Activated naive CD8-positive, alpha-beta T cell treated with anti-CD3 and anti-CD28 coated beads, Interleukin-2, amount 10 ng/mL, durations not matched to agents 7 days and 5 days (primary cell): ENCODE measurements at regions not wholly inside any gene's neighbourhood (a gene's known extent, or its start where the extent isn't known, plus 50 kb on each side); places are given as distances from the start of the nearest gene placed in this dataset.

Source experiments
- ATAC-seq: fragments of 150-1000 bp; cut with Tn5 transposase; one replicate; pipeline ENCODE4 v1.10.0; 2021; ENCODE audit warnings: low read depth, moderate library complexity
- POLR2A ChIA-PET: fragments of 350-600 bp; sonication (Branson Sonifier 250); formaldehyde crosslinking; loops from one replicate; lab custom pipeline; 2021; ENCODE audit warnings: antibody characterized with exemption; lab: Charles Lee
- DNase-seq: peaks from one replicate; pipeline ENCODE4 v3.0.0; 2021
- H3K27ac Mint-ChIP-seq: one replicate; pipeline ENCODE4 v1.8.0; 2022; ENCODE audit warnings: mild to moderate bottlenecking, mixed read lengths
- H3K27me3 Mint-ChIP-seq: one replicate; pipeline ENCODE4 v1.8.0; 2022; ENCODE audit warnings: mild to moderate bottlenecking, moderate library complexity, mixed read lengths
- H3K36me3 Mint-ChIP-seq: one replicate; pipeline ENCODE4 v1.8.0; 2021; ENCODE audit warnings: mild to moderate bottlenecking, mixed read lengths
- H3K4me1 Mint-ChIP-seq: one replicate; pipeline ENCODE4 v1.8.0; 2021; ENCODE audit warnings: mixed read lengths
- H3K4me3 Mint-ChIP-seq: one replicate; pipeline ENCODE4 v1.8.0; 2022; ENCODE audit warnings: mild to moderate bottlenecking, moderate library complexity, mixed read lengths
- H3K9me3 Mint-ChIP-seq: one replicate; pipeline ENCODE4 v1.8.0; 2021; ENCODE audit warnings: mixed read lengths

DNA sequence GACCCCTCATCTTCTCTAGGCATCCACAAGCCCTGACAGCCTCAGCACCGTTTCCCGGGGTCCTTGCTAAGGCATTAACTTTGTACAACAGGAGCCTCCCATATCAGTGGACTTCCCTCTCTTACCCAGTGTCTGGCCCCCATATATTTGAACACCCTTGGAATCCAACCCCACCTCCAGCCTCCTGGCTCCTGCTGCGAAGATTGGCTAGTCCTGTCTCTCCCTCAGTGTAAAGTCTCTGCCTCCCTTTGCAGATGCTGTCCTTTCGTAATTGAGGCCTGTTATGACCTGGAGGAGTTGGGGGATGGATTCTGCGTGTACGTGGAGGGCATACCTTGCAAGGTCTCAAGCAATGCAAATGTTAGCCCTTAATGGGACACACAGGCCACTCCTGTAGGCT lies 413.7 kb downstream of the IRS2 start:
- H3K27ac Mint-ChIP-seq, result no peak overlapping the region
- H3K27me3 Mint-ChIP-seq, result no peaks in the 10 kb centered on the region
- no peaks in the 10 kb centered on the region for H3K4me1 Mint-ChIP-seq
- H3K4me3 Mint-ChIP-seq, result no peak overlapping the region
- ATAC-seq (no peak), DNase-seq (no peak)
- H3K9me3 Mint-ChIP-seq, result no peaks in the 10 kb centered on the region
- no peaks in the 10 kb centered on the region for H3K36me3 Mint-ChIP-seq
- POLR2A ChIA-PET, result no interaction called here

DNA sequence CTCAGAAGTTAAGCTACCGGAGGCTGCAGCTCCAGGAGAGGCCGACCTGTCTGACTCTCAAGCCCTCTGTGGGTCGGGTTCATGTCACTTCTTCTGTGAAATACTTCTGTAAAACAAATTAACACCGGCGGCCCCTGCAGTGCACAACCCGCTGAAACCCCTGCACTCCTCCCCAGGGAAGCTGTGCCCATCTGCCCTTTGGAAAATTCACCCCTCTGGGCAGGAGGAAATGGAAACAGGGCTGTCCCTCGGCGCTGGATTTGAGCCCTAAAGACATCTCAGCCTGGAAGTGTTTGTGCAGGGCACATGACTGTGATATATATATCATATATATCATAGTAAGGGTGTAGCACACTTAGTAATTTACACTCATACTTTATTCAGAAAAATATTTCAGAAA lies 415.3 kb downstream of the IRS2 start:
- no peak for DNase-seq
- no peaks in the 10 kb centered on the region for H3K27me3 Mint-ChIP-seq
- no peaks in the 10 kb centered on the region for H3K36me3 Mint-ChIP-seq
- POLR2A ChIA-PET, result no interaction called here
- ATAC-seq, result no peak
- no peak overlapping the region for H3K4me3 Mint-ChIP-seq
- no peaks in the 10 kb centered on the region for H3K9me3 Mint-ChIP-seq
- no peak overlapping the region for H3K27ac Mint-ChIP-seq
- no peaks in the 10 kb centered on the region for H3K4me1 Mint-ChIP-seq

DNA sequence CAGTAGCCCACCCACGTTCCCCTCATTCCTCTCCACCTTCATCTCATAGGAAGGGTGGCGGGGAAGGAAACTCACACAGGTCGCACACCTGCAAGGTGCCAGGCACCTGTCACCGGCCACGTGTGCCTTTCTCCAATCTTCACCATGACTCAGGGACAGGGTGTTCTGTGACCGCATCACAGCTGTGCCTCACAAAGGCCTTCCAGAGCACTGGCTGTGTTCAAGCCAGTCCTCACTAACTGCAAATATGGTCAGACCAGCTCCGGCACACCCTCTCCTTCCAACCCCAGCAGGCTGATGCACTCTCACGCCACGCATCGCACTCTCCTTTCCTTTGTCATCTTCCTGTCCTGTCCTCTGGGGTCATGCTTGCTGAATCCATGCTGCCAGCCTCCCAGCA lies 415.9 kb downstream of the IRS2 start:
- Mint-ChIP-seq H3K4me1 (no peaks in the 10 kb centered on the region), H3K36me3 (no peaks in the 10 kb centered on the region), H3K27ac (no peak overlapping the region), H3K27me3 (no peaks in the 10 kb centered on the region), H3K4me3 (no peak overlapping the region), H3K9me3 (no peaks in the 10 kb centered on the region)
- ATAC-seq, result no peak
- POLR2A ChIA-PET, result no interaction called here
- no peak for DNase-seq

DNA sequence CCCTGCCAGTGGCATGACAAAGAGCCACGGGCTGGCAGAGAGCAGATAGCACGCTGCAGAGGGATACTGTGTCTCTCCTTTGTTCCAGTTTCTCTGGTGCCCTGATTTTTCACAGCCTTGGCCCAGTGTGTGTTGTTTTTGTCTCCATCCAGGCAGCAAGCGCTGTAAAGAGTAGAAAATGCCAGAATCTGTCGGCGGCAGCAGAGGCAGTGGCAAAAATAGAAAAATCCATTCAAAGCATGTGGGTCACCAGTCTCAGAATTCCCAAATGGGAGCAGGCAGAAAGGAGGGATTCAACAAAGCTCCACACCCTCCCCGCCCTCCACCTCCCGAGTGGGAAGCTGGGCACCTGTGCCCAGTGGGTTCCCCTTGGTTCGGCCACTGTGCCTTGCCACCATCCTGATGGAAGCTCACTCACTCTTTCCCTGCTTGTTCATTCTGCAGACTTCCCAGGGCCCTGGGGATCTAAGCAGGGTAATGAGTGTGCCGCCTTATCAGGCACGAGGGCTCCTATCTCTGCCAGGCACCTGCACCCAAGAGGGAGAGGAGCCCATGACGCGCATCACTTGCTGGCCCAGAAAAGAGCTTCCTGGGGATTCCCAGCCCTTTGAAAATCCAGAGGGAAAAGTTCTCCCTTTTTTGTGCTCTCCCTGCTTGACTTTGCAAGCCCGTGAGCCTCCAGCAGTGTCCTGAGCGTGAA lies 416.9 kb downstream of the IRS2 start:
- Mint-ChIP-seq H3K4me3 (no peak overlapping the region), H3K4me1 (no peaks in the 10 kb centered on the region), H3K27me3 (no peaks in the 10 kb centered on the region), H3K9me3 (no peaks in the 10 kb centered on the region), H3K36me3 (no peaks in the 10 kb centered on the region), H3K27ac (no peak overlapping the region)
- POLR2A ChIA-PET, result no interaction called here
- DNase-seq, result no peak
- ATAC-seq, result no peak

DNA sequence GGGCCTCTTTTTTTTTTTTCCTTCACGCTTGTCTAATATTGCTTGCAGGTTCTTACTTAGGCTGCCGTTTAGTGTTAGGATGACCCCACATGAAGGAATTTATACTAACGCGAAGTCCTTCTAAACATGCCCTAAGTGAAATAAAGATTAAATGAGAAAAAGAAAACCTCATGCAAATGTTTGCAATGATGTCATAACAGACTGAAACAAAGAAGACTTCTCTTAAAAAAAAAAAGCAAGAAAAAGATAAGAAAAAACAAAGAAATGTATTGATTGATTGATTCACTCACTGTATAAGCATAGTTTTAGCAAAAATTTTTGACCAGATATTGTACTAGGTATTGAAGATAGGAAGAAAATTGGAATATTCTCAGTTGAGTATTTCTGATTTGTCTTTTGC lies 418.2 kb downstream of the IRS2 start:
- no peaks in the 10 kb centered on the region for H3K27me3 Mint-ChIP-seq
- no peaks in the 10 kb centered on the region for H3K9me3 Mint-ChIP-seq
- no peak overlapping the region for H3K4me3 Mint-ChIP-seq
- H3K27ac Mint-ChIP-seq, result no peak overlapping the region
- DNase-seq (no peak), ATAC-seq (no peak)
- H3K36me3 Mint-ChIP-seq, result no peaks in the 10 kb centered on the region
- POLR2A ChIA-PET, result no interaction called here
- no peaks in the 10 kb centered on the region for H3K4me1 Mint-ChIP-seq

DNA sequence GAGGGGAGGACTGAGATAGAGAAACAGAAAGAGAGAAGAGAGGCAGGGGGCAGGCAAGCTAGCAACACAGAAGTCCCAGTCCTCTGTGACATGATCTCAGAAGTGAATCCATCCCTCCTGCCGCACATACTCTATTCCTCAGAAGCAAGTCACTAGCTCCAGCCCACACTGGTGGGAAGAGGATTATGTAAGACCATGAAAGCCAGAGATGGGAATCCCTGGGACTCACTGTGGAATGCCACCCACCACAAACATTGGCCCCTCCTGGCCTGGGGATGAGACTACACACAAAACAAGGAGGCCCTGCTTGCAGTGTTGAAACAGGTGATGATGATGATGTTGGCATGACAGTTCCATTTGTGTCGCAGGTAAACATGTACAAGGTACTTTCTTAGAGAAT lies 419.9 kb downstream of the IRS2 start:
- no peaks in the 10 kb centered on the region for H3K27me3 Mint-ChIP-seq
- no peaks in the 10 kb centered on the region for H3K4me1 Mint-ChIP-seq
- H3K4me3 Mint-ChIP-seq, result no peak overlapping the region
- no peak for DNase-seq
- no peaks in the 10 kb centered on the region for H3K36me3 Mint-ChIP-seq
- no peak for ATAC-seq
- POLR2A ChIA-PET, result no interaction called here
- H3K27ac Mint-ChIP-seq, result no peak overlapping the region
- no peaks in the 10 kb centered on the region for H3K9me3 Mint-ChIP-seq

DNA sequence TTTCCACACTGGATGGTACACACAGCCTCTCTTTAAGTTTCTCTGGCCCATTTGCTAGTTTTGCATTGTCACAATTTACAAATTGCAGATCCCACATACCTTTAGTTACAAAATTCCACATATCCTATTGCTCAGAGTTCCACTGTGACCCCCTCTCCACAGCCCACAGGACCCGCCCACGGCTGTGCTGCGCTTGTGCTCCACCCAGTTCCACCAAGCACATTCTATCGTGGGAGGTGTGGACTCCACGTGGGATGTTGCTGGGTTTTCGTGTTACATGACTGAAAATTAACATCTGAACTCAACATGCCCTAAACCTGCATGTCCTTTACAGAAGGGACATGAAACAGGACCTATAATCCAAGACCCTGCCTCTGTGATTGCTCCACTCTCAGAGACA lies 423.0 kb downstream of the IRS2 start:
- no peaks in the 10 kb centered on the region for H3K36me3 Mint-ChIP-seq
- ATAC-seq (no peak), DNase-seq (no peak)
- no peaks in the 10 kb centered on the region for H3K9me3 Mint-ChIP-seq
- H3K4me3 Mint-ChIP-seq, result no peak overlapping the region
- no peak overlapping the region for H3K27ac Mint-ChIP-seq
- no peaks in the 10 kb centered on the region for H3K4me1 Mint-ChIP-seq
- POLR2A ChIA-PET, result no interaction called here
- H3K27me3 Mint-ChIP-seq, result no peaks in the 10 kb centered on the region

DNA sequence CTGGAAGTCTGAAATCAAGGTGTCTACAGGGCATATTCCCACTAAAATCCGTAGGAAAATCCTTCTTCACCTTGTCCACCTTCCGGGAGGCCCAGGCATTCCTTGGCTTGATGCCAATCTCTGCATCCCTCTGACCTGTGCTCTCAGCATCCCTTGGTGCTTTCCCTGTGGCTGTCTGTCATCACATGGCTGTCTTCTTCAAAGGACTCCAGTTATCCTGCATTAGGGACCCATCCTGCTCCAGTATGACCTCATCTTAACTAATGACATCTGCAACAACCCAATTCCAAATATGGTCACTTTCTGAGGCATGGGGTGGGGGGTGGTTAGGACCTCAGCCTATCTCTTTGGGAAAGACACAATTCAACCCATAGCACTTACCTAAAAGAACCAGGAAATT lies 423.8 kb downstream of the IRS2 start:
- DNase-seq (no peak), ATAC-seq (no peak)
- POLR2A ChIA-PET, result no interaction called here
- no peaks in the 10 kb centered on the region for H3K4me1 Mint-ChIP-seq
- no peak overlapping the region for H3K4me3 Mint-ChIP-seq
- no peaks in the 10 kb centered on the region for H3K36me3 Mint-ChIP-seq
- no peaks in the 10 kb centered on the region for H3K9me3 Mint-ChIP-seq
- no peak overlapping the region for H3K27ac Mint-ChIP-seq
- no peaks in the 10 kb centered on the region for H3K27me3 Mint-ChIP-seq

DNA sequence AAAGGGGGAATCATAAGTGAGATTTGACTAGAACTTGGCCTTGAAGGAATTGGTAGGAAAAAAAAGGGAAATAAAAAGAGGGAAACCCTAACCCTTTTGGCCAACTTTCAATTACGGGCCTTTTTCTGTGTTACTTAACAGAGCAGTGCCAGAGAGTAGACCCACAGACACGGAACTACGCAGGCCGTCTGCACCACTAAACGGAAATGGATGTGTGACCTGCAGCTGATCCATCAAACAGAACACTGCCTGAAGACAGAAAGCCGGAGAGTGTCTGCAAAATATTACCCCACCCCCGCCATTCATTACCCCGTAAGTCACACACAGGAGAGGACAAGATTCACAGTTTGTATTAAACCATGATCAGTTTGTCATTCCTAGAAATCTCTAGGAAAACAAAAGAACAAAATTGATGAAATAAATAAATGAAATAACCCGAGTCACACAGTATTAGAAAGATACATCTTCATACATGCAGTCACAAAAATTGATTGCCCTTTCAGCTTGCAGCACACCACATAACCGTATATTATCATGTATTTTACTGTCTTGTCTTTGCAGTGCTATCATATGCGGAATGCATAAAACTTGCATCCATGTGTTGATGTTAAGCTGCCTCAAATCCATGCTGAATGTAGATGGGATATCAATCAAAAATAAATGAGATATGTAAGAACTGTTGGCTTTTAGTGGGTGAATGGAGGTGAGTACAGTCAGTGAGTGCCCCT lies 424.7 kb downstream of the IRS2 start:
- H3K27ac Mint-ChIP-seq, result no peak overlapping the region

DNA sequence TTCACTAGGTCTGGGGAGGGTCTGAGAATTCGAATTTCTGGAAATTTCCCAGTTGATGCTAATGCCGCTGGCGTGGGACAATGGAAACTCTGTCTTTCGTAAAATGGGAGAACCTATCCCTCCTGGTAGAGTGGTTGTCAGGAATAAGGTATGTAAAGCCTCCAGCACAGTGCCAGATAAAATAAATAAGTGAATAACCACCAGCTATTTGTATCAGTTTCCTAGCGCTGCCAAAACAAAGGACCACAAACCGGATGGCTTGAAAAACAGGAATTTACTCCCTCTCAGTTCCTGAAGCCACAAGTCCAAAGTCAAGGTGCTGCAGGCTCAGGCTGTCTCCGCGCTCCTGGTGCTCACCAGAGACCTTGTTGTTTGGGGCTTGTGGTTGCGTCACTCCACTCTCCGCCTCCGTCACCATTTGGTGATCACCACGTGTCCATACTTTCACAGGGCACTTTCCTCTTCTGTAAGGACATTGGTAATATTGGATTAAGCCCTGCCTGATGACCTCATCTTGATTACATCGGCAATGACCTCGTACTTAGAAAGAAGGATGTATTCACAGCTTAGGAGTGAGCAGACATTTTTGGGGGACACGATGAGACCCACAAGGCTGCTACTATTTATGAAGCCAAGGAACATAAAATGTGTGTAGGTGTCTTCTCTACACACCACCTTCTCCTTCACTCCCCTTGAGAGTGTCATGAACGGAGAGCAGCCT lies 428.5 kb downstream of the IRS2 start:
- DNase-seq (no peak), ATAC-seq (no peak)
- Mint-ChIP-seq H3K4me3 (no peak overlapping the region), H3K9me3 (no peaks in the 10 kb centered on the region), H3K4me1 (no peaks in the 10 kb centered on the region), H3K27ac (no peak overlapping the region), H3K27me3 (no peaks in the 10 kb centered on the region), H3K36me3 (no peaks in the 10 kb centered on the region)
- POLR2A ChIA-PET, result no interaction called here

More for the DNA sequence above, 424.7 kb downstream of the IRS2 start:
- ATAC-seq (no peak), DNase-seq (no peak)
- no peaks in the 10 kb centered on the region for H3K36me3 Mint-ChIP-seq
- no peaks in the 10 kb centered on the region for H3K9me3 Mint-ChIP-seq
- no peaks in the 10 kb centered on the region for H3K4me1 Mint-ChIP-seq
- H3K4me3 Mint-ChIP-seq, result no peak overlapping the region
- no peaks in the 10 kb centered on the region for H3K27me3 Mint-ChIP-seq
- POLR2A ChIA-PET, result no interaction called here

DNA sequence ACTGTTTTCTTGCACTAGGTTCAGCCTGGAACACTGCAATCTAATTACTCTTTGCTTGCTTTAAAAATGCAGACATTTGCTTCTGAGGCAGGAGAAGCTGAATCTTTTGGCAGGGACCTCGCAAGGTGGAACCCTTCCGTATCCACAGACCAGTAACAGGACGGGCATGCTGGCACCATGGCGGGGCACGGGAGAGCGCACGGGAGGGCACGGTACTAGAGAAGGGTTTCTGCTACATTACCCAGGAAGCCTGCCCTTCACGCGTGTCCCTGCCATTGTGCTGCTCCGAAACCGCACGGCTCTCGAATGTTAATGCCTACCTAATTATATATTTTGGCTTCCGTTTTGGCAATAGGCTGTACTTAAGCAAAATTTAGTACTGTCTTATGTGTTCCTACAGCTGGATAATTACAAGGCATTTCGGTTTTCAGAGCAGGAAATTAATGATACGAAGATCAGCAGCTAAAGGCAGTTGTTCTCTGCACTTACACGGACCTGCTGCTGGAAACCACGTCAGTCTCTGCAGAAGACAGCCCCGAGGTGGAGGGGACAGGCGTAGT lies 430.4 kb downstream of the IRS2 start:
- Mint-ChIP-seq H3K27ac (no peak overlapping the region), H3K36me3 (no peaks in the 10 kb centered on the region), H3K4me3 (no peak overlapping the region), H3K9me3 (no peaks in the 10 kb centered on the region), H3K27me3 (no peaks in the 10 kb centered on the region), H3K4me1 (no peaks in the 10 kb centered on the region)
- POLR2A ChIA-PET, result no interaction called here
- ATAC-seq (no peak), DNase-seq (no peak)

DNA sequence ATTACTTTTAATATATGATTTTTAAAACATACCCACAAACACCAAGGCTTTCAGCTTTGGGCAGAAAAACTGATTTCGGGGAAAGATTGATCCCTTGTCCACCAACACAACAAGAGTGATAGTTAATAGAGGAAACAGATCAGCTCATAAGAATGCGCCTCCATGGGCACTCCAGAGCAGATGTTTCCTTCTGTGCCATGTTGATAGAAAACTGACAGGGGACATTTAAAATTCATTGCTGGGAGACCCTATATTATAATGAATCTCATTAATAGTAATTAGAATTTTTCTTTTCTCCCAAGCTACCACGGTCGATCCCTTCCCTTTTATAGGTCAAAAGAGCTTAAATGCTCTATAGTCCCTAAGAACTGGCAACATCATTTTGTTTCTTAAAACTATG lies 431.2 kb downstream of the IRS2 start:
- POLR2A ChIA-PET, result no interaction called here
- H3K4me1 Mint-ChIP-seq, result no peaks in the 10 kb centered on the region
- no peak for DNase-seq
- H3K4me3 Mint-ChIP-seq, result no peak overlapping the region
- no peaks in the 10 kb centered on the region for H3K9me3 Mint-ChIP-seq
- ATAC-seq, result no peak
- no peak overlapping the region for H3K27ac Mint-ChIP-seq
- H3K27me3 Mint-ChIP-seq, result no peaks in the 10 kb centered on the region
- no peaks in the 10 kb centered on the region for H3K36me3 Mint-ChIP-seq

DNA sequence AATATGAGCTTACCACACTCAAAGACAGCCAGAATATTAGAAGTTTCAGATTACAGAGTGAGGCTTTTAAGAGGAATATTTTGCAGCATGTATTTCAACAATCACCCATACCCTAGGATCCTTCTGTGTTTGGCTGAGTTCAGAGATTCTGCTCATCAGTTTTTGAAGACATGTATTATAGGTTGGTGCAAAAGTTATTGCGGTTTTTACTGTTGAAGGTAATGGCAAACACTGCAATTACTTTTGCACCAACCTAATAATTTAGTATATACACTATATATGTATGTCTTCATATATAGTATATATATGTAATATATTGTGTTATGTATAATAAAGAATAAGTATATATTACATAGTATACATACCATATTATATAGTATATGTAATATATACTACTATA lies 435.1 kb downstream of the IRS2 start:
- POLR2A ChIA-PET, result no interaction called here
- Mint-ChIP-seq H3K27ac (no peak overlapping the region), H3K4me1 (no peaks in the 10 kb centered on the region), H3K36me3 (no peaks in the 10 kb centered on the region), H3K27me3 (no peaks in the 10 kb centered on the region), H3K9me3 (no peaks in the 10 kb centered on the region), H3K4me3 (no peak overlapping the region)
- ATAC-seq, result no peak
- DNase-seq, result no peak
